Vagina (tissue), 2 donors: ENCODE measurements at regions not wholly inside any gene's neighbourhood (a gene's known extent, or its start where the extent isn't known, plus 50 kb on each side); places are given as distances from the start of the nearest gene placed in this dataset.

Source experiments
- DNase-seq, 2 donors: peaks; one replicate each; pipeline ENCODE4 v3.0.0-alpha.2; 2017; ENCODE audit errors: extremely low spot score in 2 of 2
- H3K27ac ChIP-seq: fragments of 200-600 bp; sonication (generic); one replicate; pipeline ENCODE4 v1.5.1; 2019
- H3K27me3 ChIP-seq: fragments of 200-600 bp; sonication (generic); one replicate; pipeline ENCODE4 v1.5.1; 2019
- H3K36me3 ChIP-seq, 2 donors: fragments of 200-600 bp; sonication (generic); one replicate each; pipeline ENCODE4 v1.5.1; 2017 to 2019
- H3K4me1 ChIP-seq: fragments of 200-600 bp; sonication (generic); one replicate; pipeline ENCODE4 v1.5.1; 2019
- H3K4me3 ChIP-seq, 2 donors: fragments of 200-600 bp; sonication (generic); 1 replicate in 1 of 2; 2 replicates in 1 of 2; pipeline ENCODE4 v1.5.1; 2016 to 2019
- H3K9me3 ChIP-seq: fragments of 200-600 bp; sonication (generic); one replicate; pipeline ENCODE4 v1.5.1; 2019
- CTCF ChIP-seq, 3 experiments: fragments of 450-650 bp in 2 of 3; fragments of 200-600 bp in 1 of 3; sonication (generic) in 1 of 3; IDR thresholded peaks; one replicate each; pipeline ENCODE4 v1.5.1; 2017 to 2019; ENCODE audit warnings: antibody characterized with exemption in 3 of 3, mild to moderate bottlenecking in 2 of 3, moderate library complexity in 2 of 3
- POLR2A ChIP-seq, 2 donors: fragments of 450-650 bp; IDR thresholded peaks; one replicate each; pipeline ENCODE4 v1.6.1; 2017; ENCODE audit warnings: antibody characterized with exemption in 2 of 2, mild to moderate bottlenecking in 2 of 2, moderate library complexity in 2 of 2
- POLR2AphosphoS5 ChIP-seq, 2 donors: sonication (generic); formaldehyde crosslinking; IDR thresholded peaks; one replicate each; pipeline ENCODE4 v1.9.0; 2017; ENCODE audit warnings: antibody characterized with exemption in 2 of 2, mild to moderate bottlenecking in 2 of 2, low read depth in 1 of 2; ENCODE audit not compliant: insufficient read depth in 1 of 2
- intact Hi-C: fragments of 100-400 bp; cut with DNase I; formaldehyde crosslinking; loops from one replicate; pipeline ENCODE4 v1.15.1; 2023

GRCh38 chr4:128347175-128347868 lies 59.7 kb upstream of the PGRMC2 start:
- intact Hi-C loops, result no loop called here
- no peak for DNase-seq
- Histone ChIP-seq H3K4me3 (no peak overlapping the region), H3K27ac (no peak overlapping the region), H3K9me3 (no peaks in the 10 kb centered on the region), H3K27me3 (no peaks in the 10 kb centered on the region), H3K36me3 (no peaks in the 10 kb centered on the region), H3K4me1 (no peaks in the 10 kb centered on the region)
- TF ChIP-seq POLR2A (IDR thresholded peaks at IDR 0.05), result no peak

- H3K9me3 ChIP-seq, result no peaks in the 10 kb centered on the region
- no peak overlapping the region for H3K4me3 ChIP-seq
- TF ChIP-seq CTCF (IDR thresholded peaks at IDR 0.05) (no peak), POLR2A (IDR thresholded peaks at IDR 0.05) (no peak), POLR2AphosphoS5 (IDR thresholded peaks at IDR 0.05; ENCODE audit: insufficient read depth in 1 of 2, low read depth in 1 of 2) (no peak)
- no peak for DNase-seq
- H3K27me3 ChIP-seq, result no peaks in the 10 kb centered on the region
- H3K27ac ChIP-seq, result no peak overlapping the region
- no peaks in the 10 kb centered on the region for H3K4me1 ChIP-seq
- no peaks in the 10 kb centered on the region for H3K36me3 ChIP-seq
- intact Hi-C loops, result no loop called here
Observed at GRCh38 chr4:128346054-128346716, 58.6 kb upstream of the PGRMC2 start.

GRCh38 chr4:128345650-128346049 lies 58.0 kb upstream of the PGRMC2 start:
- H3K9me3 ChIP-seq, result no peaks in the 10 kb centered on the region
- no peak for DNase-seq
- no peak overlapping the region for H3K27ac ChIP-seq
- H3K4me1 ChIP-seq, result no peaks in the 10 kb centered on the region
- intact Hi-C loops, result no loop called here
- H3K36me3 ChIP-seq, result no peaks in the 10 kb centered on the region
- H3K27me3 ChIP-seq, result no peaks in the 10 kb centered on the region
- H3K4me3 ChIP-seq, result no peak overlapping the region
- TF ChIP-seq CTCF (IDR thresholded peaks at IDR 0.05) (no peak), POLR2AphosphoS5 (IDR thresholded peaks at IDR 0.05; ENCODE audit: insufficient read depth in 1 of 2, low read depth in 1 of 2) (no peak), POLR2A (IDR thresholded peaks at IDR 0.05) (no peak)

- Histone ChIP-seq H3K27me3 (no peaks in the 10 kb centered on the region), H3K36me3 (no peaks in the 10 kb centered on the region), H3K4me1 (no peaks in the 10 kb centered on the region), H3K27ac (no peak overlapping the region), H3K9me3 (no peaks in the 10 kb centered on the region), H3K4me3 (no peak overlapping the region)
- TF ChIP-seq POLR2AphosphoS5 (IDR thresholded peaks at IDR 0.05; ENCODE audit: insufficient read depth in 1 of 2, low read depth in 1 of 2) (no peak), CTCF (IDR thresholded peaks at IDR 0.05) (no peak), POLR2A (IDR thresholded peaks at IDR 0.05) (no peak)
- intact Hi-C loops, result no loop called here
- DNase-seq, result no peak
Observed at GRCh38 chr4:128342762-128343161, 55.1 kb upstream of the PGRMC2 start.

- DNase-seq, result no peak
- H3K36me3 ChIP-seq, result no peaks in the 10 kb centered on the region
Observed at GRCh38 chr4:128341634-128342033, 54.0 kb upstream of the PGRMC2 start.

More at GRCh38 chr4:128341634-128342033, 54.0 kb upstream of the PGRMC2 start:
- no peaks in the 10 kb centered on the region for H3K27me3 ChIP-seq
- no peak overlapping the region for H3K27ac ChIP-seq
- H3K4me3 ChIP-seq, result no peak overlapping the region
- H3K4me1 ChIP-seq, result no peaks in the 10 kb centered on the region
- no peak for TF ChIP-seq POLR2AphosphoS5 (IDR thresholded peaks at IDR 0.05; ENCODE audit: insufficient read depth in 1 of 2, low read depth in 1 of 2)
- TF ChIP-seq CTCF (IDR thresholded peaks at IDR 0.05), result no peak
- TF ChIP-seq POLR2A (IDR thresholded peaks at IDR 0.05), result no peak
- H3K9me3 ChIP-seq, result no peaks in the 10 kb centered on the region
- intact Hi-C loops, result no loop called here
